HEK293 (cell line): ENCODE measurements at regions not wholly inside any gene's neighbourhood (a gene's known extent, or its start where the extent isn't known, plus 50 kb on each side); places are given as distances from the start of the nearest gene placed in this dataset.

ENCODE experiments used
- CTCF ChIA-PET: fragments of 350-600 bp; formaldehyde crosslinking; extraction: SDS; loops from one replicate; lab custom pipeline; 2021; ENCODE audit warnings: antibody characterized with exemption; lab: Yijun Ruan, JAX
- POLR2A ChIA-PET: fragments of 300-600 bp; formaldehyde crosslinking; extraction: SDS; loops from one replicate; lab custom pipeline; 2020; ENCODE audit warnings: antibody characterized with exemption, inconsistent platforms; lab: Yijun Ruan, JAX
- H3K27ac ChIP-seq: fragments of 200-500 bp; sonication (Bioruptor generic); 2 replicates; pipeline ENCODE4 v1.5.1; 2014; ENCODE audit warnings: low read depth, low read length, control low read depth, inconsistent platforms; ENCODE audit errors: extremely low read depth
- H3K36me3 ChIP-seq, 2 experiments: fragments of 200-500 bp in 1 of 2; sonication (Bioruptor generic) in 1 of 2; 1 replicate in 1 of 2; 2 replicates in 1 of 2; pipeline ENCODE4 v1.5.1; 2014 to 2017; ENCODE audit warnings: inconsistent platforms in 2 of 2, low read length in 2 of 2; ENCODE audit not compliant: control insufficient read depth in 2 of 2, insufficient read depth in 1 of 2
- H3K4me1 ChIP-seq: fragments of 200-500 bp; sonication (Bioruptor generic); 2 replicates; pipeline ENCODE4 v1.5.1; 2014; ENCODE audit warnings: mild to moderate bottlenecking, low read length, inconsistent platforms; ENCODE audit not compliant: control insufficient read depth, insufficient read depth
- H3K4me3 ChIP-seq: 2 replicates; pipeline ENCODE4 v1.5.1; 2011; ENCODE audit warnings: low read depth, mild to moderate bottlenecking, control low read depth, low read length, moderate library complexity
- H3K9me3 ChIP-seq: fragments of 200-500 bp; sonication (Bioruptor generic); 2 replicates; pipeline ENCODE4 v1.5.1; 2014; ENCODE audit warnings: low read depth, low read length, inconsistent platforms; ENCODE audit not compliant: control insufficient read depth, insufficient read depth
- GLI4 ChIP-seq: fragments of 450-650 bp; formaldehyde crosslinking; IDR thresholded peaks from 2 replicates; pipeline ENCODE4 v1.5.1; 2016; ENCODE audit warnings: missing biosample characterization, missing genetic modification characterization
- MEIS1 ChIP-seq: sonication (generic); formaldehyde crosslinking; IDR thresholded peaks from 2 replicates; pipeline ENCODE4 v1.8.1; 2022; ENCODE audit warnings: missing genetic modification reagents, mild to moderate bottlenecking, borderline replicate concordance
- ZBTB1 ChIP-seq: fragments of 450-650 bp; formaldehyde crosslinking; IDR thresholded peaks from 2 replicates; pipeline ENCODE4 v1.5.1; 2016; ENCODE audit warnings: missing biosample characterization, missing genetic modification characterization
- ZBTB48 ChIP-seq: fragments of 450-650 bp; formaldehyde crosslinking; IDR thresholded peaks from 2 replicates; pipeline ENCODE4 v1.5.1; 2016; ENCODE audit warnings: missing biosample characterization, missing genetic modification characterization
- ZBTB7A ChIP-seq: fragments of 450-650 bp; formaldehyde crosslinking; IDR thresholded peaks from 2 replicates; pipeline ENCODE4 v1.5.1; 2016; ENCODE audit warnings: low read depth, missing biosample characterization, missing genetic modification characterization
- ZFP41 ChIP-seq: fragments of 450-650 bp; formaldehyde crosslinking; IDR thresholded peaks from 2 replicates; pipeline ENCODE4 v1.5.1; 2016; ENCODE audit warnings: missing biosample characterization, missing genetic modification characterization, borderline replicate concordance
- ZNF112 ChIP-seq: fragments of 450-650 bp; formaldehyde crosslinking; IDR thresholded peaks from 2 replicates; pipeline ENCODE4 v1.5.0; 2017; ENCODE audit warnings: missing biosample characterization, missing genetic modification characterization
- ZNF140 ChIP-seq: fragments of 450-650 bp; formaldehyde crosslinking; IDR thresholded peaks from 2 replicates; pipeline ENCODE4 v1.5.1; 2016; ENCODE audit warnings: missing biosample characterization, missing genetic modification characterization
- ZNF146 ChIP-seq: fragments of 450-650 bp; formaldehyde crosslinking; IDR thresholded peaks from 2 replicates; pipeline ENCODE4 v1.5.1; 2016; ENCODE audit warnings: missing biosample characterization, missing genetic modification characterization
- ZNF362 ChIP-seq: fragments of 450-650 bp; formaldehyde crosslinking; IDR thresholded peaks from 2 replicates; pipeline ENCODE4 v1.5.1; 2016; ENCODE audit warnings: missing biosample characterization, missing genetic modification characterization
- ZNF510 ChIP-seq: fragments of 450-650 bp; formaldehyde crosslinking; IDR thresholded peaks from 2 replicates; pipeline ENCODE4 v1.5.1; 2018; ENCODE audit warnings: mild to moderate bottlenecking, missing genetic modification characterization, missing biosample characterization; ENCODE audit not compliant: insufficient replicate concordance
- ZNF529 ChIP-seq: fragments of 450-650 bp; formaldehyde crosslinking; IDR thresholded peaks from 2 replicates; pipeline ENCODE4 v1.5.1; 2017; ENCODE audit warnings: missing genetic modification characterization, missing biosample characterization; ENCODE audit not compliant: insufficient replicate concordance
- ZNF585B ChIP-seq: fragments of 450-650 bp; formaldehyde crosslinking; IDR thresholded peaks from 2 replicates; pipeline ENCODE4 v1.5.1; 2016; ENCODE audit warnings: missing biosample characterization, missing genetic modification characterization
- ZNF707 ChIP-seq: fragments of 450-650 bp; formaldehyde crosslinking; IDR thresholded peaks from 2 replicates; pipeline ENCODE4 v1.5.1; 2016; ENCODE audit warnings: missing biosample characterization, missing genetic modification characterization
- TF ChIP-seq, protein P1 (sequence below): fragments of 450-650 bp; formaldehyde crosslinking; IDR thresholded peaks from 2 replicates; pipeline ENCODE4 v1.5.1; 2016; ENCODE audit warnings: missing biosample characterization, missing genetic modification characterization, low read depth
- TF ChIP-seq, protein P2 (sequence below): fragments of 450-650 bp; formaldehyde crosslinking; IDR thresholded peaks from 2 replicates; pipeline ENCODE4 v1.5.1; 2016; ENCODE audit warnings: missing biosample characterization, missing genetic modification characterization
- TF ChIP-seq, protein P3 (sequence below): fragments of 450-650 bp; formaldehyde crosslinking; conservative IDR thresholded peaks from 2 replicates; pipeline ENCODE4 v1.5.1; 2016; ENCODE audit warnings: low read depth, missing biosample characterization, missing genetic modification characterization
- TF ChIP-seq, protein P4 (sequence below): fragments of 450-650 bp; formaldehyde crosslinking; IDR thresholded peaks from 2 replicates; pipeline ENCODE4 v1.5.1; 2016; ENCODE audit warnings: missing biosample characterization, missing genetic modification characterization

- ChIA-PET CTCF (interaction anchor here (0.6 kb wide), 1 partner anchor 576 kb away, joined by 7 read pairs; no protein-coding TSS in a partner anchor), POLR2A (no interaction called here)
- no peaks in the 10 kb centered on the region for H3K9me3 ChIP-seq
- H3K4me1 ChIP-seq = no peaks in the 10 kb centered on the region
- H3K36me3 ChIP-seq = no peaks in the 10 kb centered on the region
- TF ChIP-seq ZFP41 (tag by site-specific recombination) (no peak), ZNF362 (tag by site-specific recombination) (no peak), ZBTB48 (tag by site-specific recombination) (no peak), ZNF585B (tag by site-specific recombination) (no peak)
- TF ChIP-seq, protein P1, sequence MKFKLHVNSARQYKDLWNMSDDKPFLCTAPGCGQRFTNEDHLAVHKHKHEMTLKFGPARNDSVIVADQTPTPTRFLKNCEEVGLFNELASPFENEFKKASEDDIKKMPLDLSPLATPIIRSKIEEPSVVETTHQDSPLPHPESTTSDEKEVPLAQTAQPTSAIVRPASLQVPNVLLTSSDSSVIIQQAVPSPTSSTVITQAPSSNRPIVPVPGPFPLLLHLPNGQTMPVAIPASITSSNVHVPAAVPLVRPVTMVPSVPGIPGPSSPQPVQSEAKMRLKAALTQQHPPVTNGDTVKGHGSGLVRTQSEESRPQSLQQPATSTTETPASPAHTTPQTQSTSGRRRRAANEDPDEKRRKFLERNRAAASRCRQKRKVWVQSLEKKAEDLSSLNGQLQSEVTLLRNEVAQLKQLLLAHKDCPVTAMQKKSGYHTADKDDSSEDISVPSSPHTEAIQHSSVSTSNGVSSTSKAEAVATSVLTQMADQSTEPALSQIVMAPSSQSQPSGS (tag by site-specific recombination) = 0 out of 2 replicates have a peak, but pooled peaks have one; percentile 18
- H3K4me3 ChIP-seq = no peak overlapping the region
- no peak overlapping the region for H3K27ac ChIP-seq
Measured at GRCh38 chr13:87314822-87315221, 356.3 kb upstream of the SLITRK5 start.

- H3K36me3 ChIP-seq = no peaks in the 10 kb centered on the region
- TF ChIP-seq ZNF112 (tag by site-specific recombination) (no peak), ZNF146 (tag by site-specific recombination) (no peak), ZFP41 (tag by site-specific recombination) (no peak), ZNF140 (tag by site-specific recombination) (no peak), ZBTB1 (tag by site-specific recombination) (no peak), ZNF510 (no peak), ZNF529 (tag by site-specific recombination) (no peak), MEIS1 (CRISPR knock-in tag) (no peak), ZNF707 (tag by site-specific recombination) (no peak), ZBTB7A (tag by site-specific recombination) (no peak), GLI4 (no peak)
- TF ChIP-seq, protein P2, sequence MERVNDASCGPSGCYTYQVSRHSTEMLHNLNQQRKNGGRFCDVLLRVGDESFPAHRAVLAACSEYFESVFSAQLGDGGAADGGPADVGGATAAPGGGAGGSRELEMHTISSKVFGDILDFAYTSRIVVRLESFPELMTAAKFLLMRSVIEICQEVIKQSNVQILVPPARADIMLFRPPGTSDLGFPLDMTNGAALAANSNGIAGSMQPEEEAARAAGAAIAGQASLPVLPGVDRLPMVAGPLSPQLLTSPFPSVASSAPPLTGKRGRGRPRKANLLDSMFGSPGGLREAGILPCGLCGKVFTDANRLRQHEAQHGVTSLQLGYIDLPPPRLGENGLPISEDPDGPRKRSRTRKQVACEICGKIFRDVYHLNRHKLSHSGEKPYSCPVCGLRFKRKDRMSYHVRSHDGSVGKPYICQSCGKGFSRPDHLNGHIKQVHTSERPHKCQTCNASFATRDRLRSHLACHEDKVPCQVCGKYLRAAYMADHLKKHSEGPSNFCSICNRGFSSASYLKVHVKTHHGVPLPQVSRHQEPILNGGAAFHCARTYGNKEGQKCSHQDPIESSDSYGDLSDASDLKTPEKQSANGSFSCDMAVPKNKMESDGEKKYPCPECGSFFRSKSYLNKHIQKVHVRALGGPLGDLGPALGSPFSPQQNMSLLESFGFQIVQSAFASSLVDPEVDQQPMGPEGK = no peak
- TF ChIP-seq, protein P3, sequence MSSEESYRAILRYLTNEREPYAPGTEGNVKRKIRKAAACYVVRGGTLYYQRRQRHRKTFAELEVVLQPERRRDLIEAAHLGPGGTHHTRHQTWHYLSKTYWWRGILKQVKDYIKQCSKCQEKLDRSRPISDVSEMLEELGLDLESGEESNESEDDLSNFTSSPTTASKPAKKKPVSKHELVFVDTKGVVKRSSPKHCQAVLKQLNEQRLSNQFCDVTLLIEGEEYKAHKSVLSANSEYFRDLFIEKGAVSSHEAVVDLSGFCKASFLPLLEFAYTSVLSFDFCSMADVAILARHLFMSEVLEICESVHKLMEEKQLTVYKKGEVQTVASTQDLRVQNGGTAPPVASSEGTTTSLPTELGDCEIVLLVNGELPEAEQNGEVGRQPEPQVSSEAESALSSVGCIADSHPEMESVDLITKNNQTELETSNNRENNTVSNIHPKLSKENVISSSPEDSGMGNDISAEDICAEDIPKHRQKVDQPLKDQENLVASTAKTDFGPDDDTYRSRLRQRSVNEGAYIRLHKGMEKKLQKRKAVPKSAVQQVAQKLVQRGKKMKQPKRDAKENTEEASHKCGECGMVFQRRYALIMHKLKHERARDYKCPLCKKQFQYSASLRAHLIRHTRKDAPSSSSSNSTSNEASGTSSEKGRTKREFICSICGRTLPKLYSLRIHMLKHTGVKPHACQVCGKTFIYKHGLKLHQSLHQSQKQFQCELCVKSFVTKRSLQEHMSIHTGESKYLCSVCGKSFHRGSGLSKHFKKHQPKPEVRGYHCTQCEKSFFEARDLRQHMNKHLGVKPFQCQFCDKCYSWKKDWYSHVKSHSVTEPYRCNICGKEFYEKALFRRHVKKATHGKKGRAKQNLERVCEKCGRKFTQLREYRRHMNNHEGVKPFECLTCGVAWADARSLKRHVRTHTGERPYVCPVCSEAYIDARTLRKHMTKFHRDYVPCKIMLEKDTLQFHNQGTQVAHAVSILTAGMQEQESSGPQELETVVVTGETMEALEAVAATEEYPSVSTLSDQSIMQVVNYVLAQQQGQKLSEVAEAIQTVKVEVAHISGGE (tag by site-specific recombination) = no peak
- TF ChIP-seq, protein P4, sequence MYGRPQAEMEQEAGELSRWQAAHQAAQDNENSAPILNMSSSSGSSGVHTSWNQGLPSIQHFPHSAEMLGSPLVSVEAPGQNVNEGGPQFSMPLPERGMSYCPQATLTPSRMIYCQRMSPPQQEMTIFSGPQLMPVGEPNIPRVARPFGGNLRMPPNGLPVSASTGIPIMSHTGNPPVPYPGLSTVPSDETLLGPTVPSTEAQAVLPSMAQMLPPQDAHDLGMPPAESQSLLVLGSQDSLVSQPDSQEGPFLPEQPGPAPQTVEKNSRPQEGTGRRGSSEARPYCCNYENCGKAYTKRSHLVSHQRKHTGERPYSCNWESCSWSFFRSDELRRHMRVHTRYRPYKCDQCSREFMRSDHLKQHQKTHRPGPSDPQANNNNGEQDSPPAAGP (tag by site-specific recombination) = no peak
- POLR2A ChIA-PET = no interaction called here
- no peak overlapping the region for H3K4me3 ChIP-seq
- no peaks in the 10 kb centered on the region for H3K9me3 ChIP-seq
- CTCF ChIA-PET = no interaction called here
- no peak overlapping the region for H3K27ac ChIP-seq
- no peaks in the 10 kb centered on the region for H3K4me1 ChIP-seq
Measured at GRCh38 chr13:87322386-87322785, 348.8 kb upstream of the SLITRK5 start.
